Sciatic nerve (tissue), 2 donors: ENCODE measurements at regions not wholly inside any gene's neighbourhood (a gene's known extent, or its start where the extent isn't known, plus 50 kb on each side); places are given as distances from the start of the nearest gene placed in this dataset.
"Not testable (repeated sequence)": the region's sequence is repeated elsewhere in the genome, so short reads cannot be mapped to it uniquely, and the experiment has no call there.

ENCODE experiments used
- ATAC-seq: fragments of 200-7000 bp; cut with Tn5 transposase; one replicate; pipeline ENCODE4 v1.9.1; 2020; ENCODE audit warnings: mild to moderate bottlenecking, moderate library complexity
- DNase-seq: peaks from one replicate; pipeline ENCODE4 v3.0.0-alpha.2; 2020; ENCODE audit warnings: low spot score
- intact Hi-C: fragments of 100-400 bp; cut with DNase I; formaldehyde crosslinking; loops from one replicate; pipeline ENCODE4 v1.14.2; 2022
- donor health status: DM: no; HTN: no; CAD: no.
- donor health status: DM: no; HTN: no; CAD: no.

DNA sequence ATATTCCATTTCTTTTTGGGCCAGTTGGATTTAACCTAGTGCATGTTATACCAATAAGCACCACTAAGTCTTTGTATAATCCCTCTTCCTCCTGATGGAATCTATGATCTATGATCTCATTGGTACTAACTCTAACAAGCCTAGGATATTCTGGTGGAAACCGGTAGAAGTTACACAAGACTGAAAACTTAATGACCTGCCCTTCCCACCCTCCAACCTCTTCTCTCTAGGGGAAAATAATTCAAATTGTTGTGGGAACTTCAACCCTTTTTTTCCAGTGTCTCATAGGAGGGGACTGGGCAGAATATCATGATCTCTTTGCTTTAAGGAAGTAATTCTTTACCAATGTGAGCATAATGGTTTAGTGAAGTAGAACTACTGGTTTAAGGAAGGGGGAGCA lies 289.5 kb upstream of the BOD1L1 start:
- DNase-seq (no peak), ATAC-seq (no peak)
- intact Hi-C loops, result no loop called here

GRCh38 chr4:13918110-13918509 lies 290.6 kb upstream of the BOD1L1 start:
- DNase-seq (no peak), ATAC-seq (peak; percentile 78)
- intact Hi-C loops, result no loop called here

DNA sequence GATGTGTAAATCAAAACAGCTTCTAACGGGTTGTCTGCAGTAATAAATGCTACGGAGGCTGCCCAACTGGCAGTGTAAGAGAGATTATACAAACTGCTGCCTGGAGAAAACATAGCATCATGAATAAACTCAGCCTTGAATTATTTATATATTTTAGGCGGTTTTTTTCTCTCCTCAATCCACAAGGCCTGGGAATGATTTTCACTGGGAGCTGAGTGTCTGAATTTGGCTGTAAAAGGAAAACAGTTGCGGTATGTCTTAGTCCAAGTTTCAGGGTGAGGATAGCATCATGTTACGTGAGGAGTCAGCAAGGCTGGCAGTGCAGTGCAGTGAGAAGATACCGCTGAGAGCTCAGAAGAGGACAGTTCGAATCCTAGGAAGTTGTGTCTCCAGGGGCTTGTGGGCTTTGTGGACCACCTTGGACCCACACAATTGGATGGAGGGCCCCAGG lies 291.5 kb upstream of the BOD1L1 start:
- peak; percentile 67 for ATAC-seq
- DNase-seq, result no peak
- intact Hi-C loops, result no loop called here

- DNase-seq (no peak), ATAC-seq (no peak)
- intact Hi-C loops, result loop anchor here (10.0 kb wide), 1 partner anchor 1485 kb away; no protein-coding TSS in a partner anchor
These were observed 292.8 kb upstream of the BOD1L1 start for GRCh38 chr4:13920111-13920875.

- intact Hi-C loops, result loop anchor here (10.0 kb wide), 1 partner anchor 1484 kb away; no protein-coding TSS in a partner anchor
- ATAC-seq (peak; percentile 87), DNase-seq (no peak)
These were observed 293.4 kb upstream of the BOD1L1 start for GRCh38 chr4:13920901-13921300.

- intact Hi-C loops, result loop anchor here (10.0 kb wide), 1 partner anchor 1483 kb away; no protein-coding TSS in a partner anchor
- DNase-seq, result no peak
- peak; percentile 16 for ATAC-seq
These were observed 294.3 kb upstream of the BOD1L1 start for GRCh38 chr4:13921805-13922204.

DNA sequence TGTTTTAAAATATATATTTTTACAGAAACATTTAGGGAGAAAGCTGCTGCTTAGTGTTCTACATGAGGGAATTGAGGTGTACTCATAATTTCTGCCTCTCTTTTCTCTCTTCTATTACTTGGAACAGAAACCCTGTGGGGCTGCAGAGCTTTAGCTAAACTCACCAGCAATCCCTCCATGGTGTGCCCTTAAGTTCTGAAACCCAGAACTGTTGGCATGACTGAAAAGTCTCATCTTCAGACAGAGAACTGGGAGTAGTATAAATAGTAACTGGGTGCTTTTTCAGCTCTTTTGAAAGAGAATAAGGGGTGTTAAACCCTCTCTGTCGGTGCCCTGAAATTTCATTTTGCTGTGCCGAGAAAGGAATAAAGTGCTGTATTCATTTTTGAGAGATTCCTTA lies 294.9 kb upstream of the BOD1L1 start:
- DNase-seq, result no peak
- intact Hi-C loops, result loop anchor here (10.0 kb wide), 1 partner anchor 1482 kb away; no protein-coding TSS in a partner anchor
- no peak for ATAC-seq

- no peak for ATAC-seq
These were observed 295.5 kb upstream of the BOD1L1 start for GRCh38 chr4:13922873-13923645.

GRCh38 chr4:13924900-13925299 lies 297.4 kb upstream of the BOD1L1 start:
- not testable (repeated sequence) for ATAC-seq, DNase-seq
- intact Hi-C loops, result loop anchor here (10.0 kb wide), 1 partner anchor 1480 kb away; no protein-coding TSS in a partner anchor

More at GRCh38 chr4:13922873-13923645, 295.5 kb upstream of the BOD1L1 start:
- no peak for DNase-seq
- intact Hi-C loops, result loop anchor here (10.0 kb wide), 1 partner anchor 1482 kb away; no protein-coding TSS in a partner anchor

DNA sequence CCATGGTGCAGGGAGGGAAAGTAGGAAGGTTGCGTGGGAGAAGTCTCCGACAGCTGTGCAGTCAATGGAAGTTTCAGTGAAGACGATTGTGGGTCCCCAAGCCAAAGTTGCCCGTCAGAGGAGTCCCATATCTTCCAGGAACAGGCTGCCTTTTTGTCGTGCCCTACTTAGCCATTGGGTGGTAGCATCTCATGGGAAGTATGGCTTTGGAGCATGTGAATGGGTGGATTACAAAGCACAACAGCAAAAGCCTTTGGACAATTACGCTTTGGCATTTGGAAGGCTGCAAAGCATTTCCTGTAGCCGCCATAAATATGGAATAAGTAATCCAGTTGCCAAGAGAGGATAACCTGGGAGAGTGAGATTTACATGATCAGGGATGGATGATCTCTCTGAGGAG lies 300.7 kb upstream of the BOD1L1 start:
- intact Hi-C loops, result loop anchor here (10.0 kb wide), 1 partner anchor 1477 kb away; no protein-coding TSS in a partner anchor
- ATAC-seq, result no peak

DNA sequence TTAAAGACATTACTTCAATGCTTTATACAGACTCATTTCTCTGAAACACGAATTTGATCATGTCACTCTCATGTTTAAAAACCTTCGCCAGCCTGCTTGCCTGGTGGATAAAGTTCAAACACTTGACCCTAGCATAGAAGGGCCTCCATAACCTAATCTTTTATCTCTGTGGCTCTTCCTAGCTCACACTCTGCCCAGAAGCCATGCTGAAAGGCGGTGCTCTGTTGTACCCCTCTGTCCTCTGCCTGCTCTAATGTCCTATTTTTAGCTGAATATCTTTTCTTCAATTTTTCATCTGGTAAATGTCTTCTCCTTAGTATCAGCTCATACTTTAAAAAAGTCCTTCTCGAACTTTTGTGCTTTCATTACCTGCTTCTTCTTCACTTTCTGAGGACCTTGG lies 302.6 kb upstream of the BOD1L1 start:
- DNase-seq, result no peak
- ATAC-seq, result no peak
- intact Hi-C loops, result no loop called here

More for the DNA sequence above, 300.7 kb upstream of the BOD1L1 start:
- no peak for DNase-seq

DNA sequence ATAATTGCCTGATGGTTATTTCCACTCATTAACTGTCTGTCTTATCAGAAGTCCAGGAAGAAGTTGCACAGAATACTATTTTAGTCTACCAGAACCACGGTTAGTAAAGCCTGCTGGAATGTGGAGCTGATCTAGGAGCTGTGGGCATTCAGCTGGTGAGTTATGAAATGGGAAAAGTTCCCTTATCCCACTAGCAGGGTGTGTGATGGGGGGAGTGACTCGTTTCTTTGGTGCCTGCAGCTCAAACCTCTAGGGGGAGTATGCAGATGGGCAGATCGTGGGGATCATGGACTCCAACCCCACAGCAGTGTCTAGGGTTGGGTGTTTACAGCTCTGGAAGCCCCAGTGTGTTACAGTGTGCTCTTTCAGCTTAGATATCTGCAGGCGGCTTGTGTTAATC lies 305.7 kb upstream of the BOD1L1 start:
- intact Hi-C loops, result no loop called here
- no peak for DNase-seq
- no peak for ATAC-seq

DNA sequence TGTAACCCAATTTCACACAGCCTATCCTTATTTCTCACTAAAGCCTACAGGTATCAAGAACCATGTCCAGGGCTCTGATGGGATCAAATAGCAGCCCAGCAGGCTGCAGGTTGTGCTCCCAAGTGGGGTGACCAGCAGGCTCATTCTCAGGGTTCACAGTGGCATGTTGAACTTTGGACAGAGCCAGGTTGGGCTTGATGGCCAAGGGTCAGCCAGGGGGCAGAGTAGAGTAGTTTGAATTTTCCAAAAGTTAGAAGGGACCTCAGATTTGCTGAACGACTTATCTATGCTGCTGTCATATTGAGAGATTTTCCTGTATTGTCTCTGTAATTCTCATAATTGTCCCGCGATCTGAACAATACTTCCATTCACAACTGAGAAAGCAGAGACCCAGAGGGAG lies 310.8 kb upstream of the BOD1L1 start:
- intact Hi-C loops, result no loop called here
- DNase-seq (no peak), ATAC-seq (no peak)

DNA sequence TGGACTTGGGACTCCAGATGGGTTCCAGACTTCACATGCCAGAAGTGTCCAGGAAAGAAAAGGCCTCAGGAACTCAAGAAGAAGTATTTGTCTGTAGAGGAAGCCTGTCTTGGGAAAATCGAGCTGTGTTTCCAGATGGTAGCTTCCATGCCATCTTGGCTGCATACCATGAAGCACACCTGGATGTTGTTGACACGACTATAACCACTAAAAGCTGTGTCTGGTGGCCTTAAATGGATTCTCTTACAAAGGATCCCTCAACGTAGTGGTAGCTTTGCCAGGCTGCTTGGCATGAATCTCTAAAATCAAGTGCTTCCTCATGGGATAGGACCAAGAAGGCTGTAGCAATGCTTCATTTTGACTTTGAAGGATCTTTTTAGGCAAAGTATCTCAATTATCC lies 313.4 kb upstream of the BOD1L1 start:
- intact Hi-C loops, result no loop called here
- ATAC-seq (no peak), DNase-seq (no peak)

DNA sequence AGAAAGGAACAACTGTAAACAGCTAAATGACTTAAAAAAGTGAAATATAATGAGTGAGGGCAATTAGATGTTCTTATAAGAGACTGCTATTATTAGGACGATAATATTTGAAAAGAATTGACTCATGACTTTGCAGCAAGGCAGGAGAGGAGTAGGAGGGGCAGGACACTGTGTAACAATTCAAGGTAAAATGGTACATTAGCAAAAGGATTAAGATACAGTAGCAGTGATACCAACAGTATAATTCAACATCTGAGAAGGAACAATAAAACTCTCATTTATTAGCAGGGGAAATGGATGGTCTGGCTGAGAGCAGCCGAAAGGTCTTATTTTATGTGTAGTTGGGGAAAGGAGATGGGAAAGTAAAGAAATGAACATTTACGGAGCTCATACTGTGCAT lies 315.5 kb upstream of the BOD1L1 start:
- ATAC-seq (no peak), DNase-seq (no peak)
- intact Hi-C loops, result no loop called here

DNA sequence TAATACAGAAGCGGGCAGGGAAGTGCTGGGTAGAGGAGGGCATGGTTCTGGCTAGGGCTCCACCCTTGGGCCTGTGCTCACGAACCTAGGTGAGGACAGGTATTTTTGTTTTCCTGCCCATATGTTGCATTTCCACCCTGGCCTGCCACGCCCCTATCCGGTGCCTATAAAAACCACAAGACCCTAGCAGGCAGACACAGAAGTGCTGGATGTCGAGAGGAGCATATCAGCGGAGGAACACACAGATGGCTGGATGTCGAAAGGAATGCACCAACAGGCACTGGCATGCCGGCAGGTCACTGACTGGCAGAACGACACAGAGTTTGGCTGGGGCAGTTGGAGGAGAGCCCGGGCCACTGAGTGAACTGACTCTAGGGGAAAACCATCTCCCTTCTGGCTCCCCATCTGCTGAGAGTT lies 316.6 kb upstream of the BOD1L1 start:
- DNase-seq, result no peak
- intact Hi-C loops, result no loop called here
- ATAC-seq, result no peak

DNA sequence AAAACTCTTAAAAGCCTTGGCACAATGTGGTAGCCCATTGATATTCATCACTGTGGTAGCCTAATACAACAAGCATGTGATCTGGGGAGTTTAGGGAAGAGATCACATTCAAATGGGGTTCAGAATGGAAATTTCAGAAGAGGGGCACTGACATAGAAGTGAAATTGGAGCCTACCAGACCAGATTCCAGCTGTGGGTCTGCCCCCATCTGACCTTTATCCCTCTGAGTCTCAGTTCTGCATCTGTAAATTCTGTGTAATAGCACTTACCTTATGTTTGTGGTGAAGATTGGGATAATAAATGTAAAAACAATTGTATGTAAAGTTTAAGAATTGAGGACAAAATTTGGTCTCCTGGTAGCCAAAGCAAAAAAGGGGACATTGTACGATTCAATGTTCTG lies 320.4 kb upstream of the BOD1L1 start:
- no peak for ATAC-seq

GRCh38 chr4:13950491-13950890 lies 323.0 kb upstream of the BOD1L1 start:
- ATAC-seq, result no peak
- intact Hi-C loops, result no loop called here

More for the DNA sequence above, 320.4 kb upstream of the BOD1L1 start:
- intact Hi-C loops, result no loop called here
- no peak for DNase-seq

DNA sequence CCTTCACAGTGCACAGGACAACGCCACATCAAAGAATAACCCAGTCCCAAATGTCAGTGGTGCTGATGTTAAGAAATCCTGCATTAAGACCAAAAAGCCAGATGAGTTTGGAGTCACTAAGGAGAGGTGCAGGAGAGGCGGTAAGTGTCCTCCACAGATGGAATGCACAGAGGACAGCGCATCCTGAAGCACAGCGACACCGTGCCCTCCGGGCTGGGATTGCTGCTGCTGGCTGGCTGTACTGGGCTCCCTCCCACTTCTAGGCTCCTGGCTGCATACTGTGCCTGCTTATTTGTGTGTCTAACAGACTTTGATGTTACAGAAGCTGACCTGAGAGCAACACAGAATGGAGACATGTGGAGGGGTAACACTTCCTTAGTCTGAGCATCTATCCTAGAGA lies 325.6 kb upstream of the BOD1L1 start:
- intact Hi-C loops, result no loop called here
- no peak for ATAC-seq
- DNase-seq, result no peak

More at GRCh38 chr4:13950491-13950890, 323.0 kb upstream of the BOD1L1 start:
- no peak for DNase-seq

DNA sequence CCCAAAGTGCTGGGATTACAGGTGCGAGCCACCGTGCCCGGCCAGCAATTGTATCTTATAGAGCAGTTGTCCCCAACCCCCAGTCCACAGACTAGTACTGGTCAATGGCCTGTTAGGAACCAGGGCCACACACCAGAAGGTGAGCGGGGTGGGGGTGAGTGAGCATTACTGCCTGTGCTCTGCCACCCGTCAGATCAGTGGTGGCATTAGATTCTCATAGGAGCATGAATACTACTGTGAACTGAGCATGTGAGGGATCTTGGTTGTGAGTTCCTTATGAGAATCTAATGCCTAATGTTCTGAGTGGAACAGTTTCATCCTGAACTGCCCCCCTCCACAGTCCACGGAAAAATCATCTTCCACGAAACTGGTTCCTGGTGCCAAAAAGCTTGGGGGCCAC lies 328.0 kb upstream of the BOD1L1 start:
- intact Hi-C loops, result no loop called here
- ATAC-seq, result no peak

More for the DNA sequence above, 328.0 kb upstream of the BOD1L1 start:
- DNase-seq, result no peak
